Panc1 (cell line): ENCODE measurements at regions not wholly inside any gene's neighbourhood (a gene's known extent, or its start where the extent isn't known, plus 50 kb on each side); places are given as distances from the start of the nearest gene placed in this dataset.

Experiments used
- ATAC-seq: fragments of 200-7000 bp; cut with Tn5 transposase; 2 replicates; pipeline ENCODE4 v1.9.1; 2020; ENCODE audit warnings: mild to moderate bottlenecking, moderate library complexity
- BruUV-seq: library from RNA; stranded (reverse); fragments of 400-500 nt; replicated peaks from 2 replicates; lab custom pipeline; 2021; lab: Mats Ljungman, UMichigan
- CTCF ChIA-PET: fragments of 300-600 bp; sonication (Branson Sonifier 250); formaldehyde crosslinking; loops from one replicate; lab custom pipeline; 2022; ENCODE audit warnings: antibody characterized with exemption; lab: Charles Lee
- POLR2A ChIA-PET: fragments of 300-600 bp; sonication (Branson Sonifier 250); formaldehyde crosslinking; loops from one replicate; lab custom pipeline; 2022; ENCODE audit warnings: antibody characterized with exemption; lab: Charles Lee
- DNase-seq: peaks from one replicate; pipeline ENCODE4 v3.0.0-alpha.2; 2010; ENCODE audit warnings: low read depth, low spot score
- H3K27ac ChIP-seq: 2 replicates; pipeline ENCODE4 v1.5.1; 2011; ENCODE audit warnings: mild to moderate bottlenecking, low read length, inconsistent platforms
- H3K27me3 ChIP-seq: fragments of 200-500 bp; sonication (Bioruptor generic); 2 replicates; pipeline ENCODE4 v1.6.0; 2014; ENCODE audit warnings: low read length, inconsistent platforms; ENCODE audit not compliant: control insufficient read depth, insufficient read depth
- H3K36me3 ChIP-seq: fragments of 200-500 bp; sonication (Bioruptor generic); 2 replicates; pipeline ENCODE4 v1.5.1; 2014; ENCODE audit warnings: inconsistent platforms, mild to moderate bottlenecking, low read length, moderate library complexity; ENCODE audit not compliant: control insufficient read depth, insufficient read depth
- H3K4me1 ChIP-seq: 2 replicates; pipeline ENCODE4 v1.5.1; 2011; ENCODE audit warnings: inconsistent platforms, mild to moderate bottlenecking, low read length, moderate library complexity; ENCODE audit not compliant: control insufficient read depth, insufficient read depth
- H3K4me3 ChIP-seq, 2 experiments: 2 replicates each; pipeline ENCODE4 v1.5.1; 2011 to 2012; ENCODE audit warnings: low read depth in 2 of 2, low read length in 2 of 2, mild to moderate bottlenecking in 2 of 2, inconsistent platforms in 1 of 2, moderate library complexity in 1 of 2
- H3K9me3 ChIP-seq: fragments of 200-500 bp; sonication (Bioruptor generic); 2 replicates; pipeline ENCODE4 v1.5.1; 2014; ENCODE audit warnings: low read depth, mild to moderate bottlenecking, inconsistent platforms, low read length, moderate library complexity; ENCODE audit not compliant: control insufficient read depth, insufficient read depth
- POLR2AphosphoS5 ChIP-seq: IDR thresholded peaks from 2 replicates; pipeline ENCODE4 v1.6.1; 2012; ENCODE audit warnings: mild to moderate bottlenecking, low read depth, low read length, moderate library complexity
- REST ChIP-seq, 2 experiments: IDR thresholded peaks; 2 replicates each; pipeline ENCODE4 v1.6.1; 2011 to 2012; ENCODE audit warnings: low read depth in 2 of 2, control low read depth in 1 of 2, low read length in 1 of 2, mild to moderate bottlenecking in 1 of 2, moderate library complexity in 1 of 2; ENCODE audit not compliant: insufficient read depth in 1 of 2
- SIN3A ChIP-seq: IDR thresholded peaks from 2 replicates; pipeline ENCODE4 v1.6.1; 2012; ENCODE audit warnings: low read depth, mild to moderate bottlenecking, low read length, moderate library complexity, borderline replicate concordance; ENCODE audit not compliant: insufficient read depth
- TCF7L2 ChIP-seq: IDR thresholded peaks from 2 replicates; pipeline ENCODE4 v1.6.1; 2011; ENCODE audit warnings: mild to moderate bottlenecking, low read depth, low read length, inconsistent platforms
- in situ Hi-C: cut with HindIII; loops from 2 replicates; pipeline ENCODE4 v1.10.0; 2016; ENCODE audit warnings: low sequenced_read_pairs, low pct_unique_long_range_greater_than_20kb
- intact Hi-C: fragments of 100-400 bp; cut with micrococcal nuclease; formaldehyde crosslinking; loops from one replicate; pipeline ENCODE4 v1.10.0; 2022; ENCODE audit not compliant: unreplicated experiment
- TF ChIP-seq, protein P1 (sequence below): fragments of 450-650 bp; IDR thresholded peaks from 2 replicates; pipeline ENCODE4 v1.5.1; 2017; ENCODE audit warnings: mild to moderate bottlenecking

DNA sequence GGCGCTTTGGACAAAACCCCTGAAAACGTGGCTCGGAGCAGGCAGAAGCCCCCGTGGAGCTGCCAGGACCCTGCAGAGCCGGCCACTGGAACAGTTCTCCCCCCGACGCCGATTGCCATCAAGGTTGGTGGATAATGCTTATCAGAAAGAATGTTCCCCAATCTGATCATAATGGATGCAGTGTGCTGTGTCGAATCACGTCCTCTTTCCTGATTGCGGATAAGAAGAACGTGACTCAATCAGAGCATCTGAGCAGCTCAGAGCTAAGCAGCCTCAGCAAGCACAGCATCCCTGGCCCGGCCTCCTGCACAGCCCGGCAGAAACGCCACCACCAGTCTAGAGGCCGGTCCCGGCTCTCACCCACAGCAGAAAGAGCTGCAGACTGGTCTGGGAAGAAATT, 488.0 kb downstream of the EIPR1 start:
- Histone ChIP-seq H3K36me3 (no peaks in the 10 kb centered on the region), H3K9me3 (no peaks in the 10 kb centered on the region), H3K4me1 (no peaks in the 10 kb centered on the region), H3K27ac (no peak overlapping the region), H3K27me3 (peaks cover 6% of the 10 kb centered on the region; the same call in 1 of the 2 replicates), H3K4me3 (no peak overlapping the region)
- no peak for ATAC-seq
- ChIA-PET CTCF (interaction anchor here (0.7 kb wide), 1 partner anchor 988 kb away, joined by 4 read pairs; no protein-coding TSS in a partner anchor), POLR2A (no interaction called here)
- in situ Hi-C loops (no loop called here), intact Hi-C loops (no loop called here)
- no TSS peak for BruUV-seq
- TF ChIP-seq TCF7L2 (no peak), SIN3A (no peak), POLR2AphosphoS5 (no peak), REST (IDR thresholded peaks at IDR 0.05; ENCODE audit: insufficient read depth in 1 of 2, low read depth in 2 of 2, low read length in 1 of 2) (no peak)
- TF ChIP-seq, protein P1, sequence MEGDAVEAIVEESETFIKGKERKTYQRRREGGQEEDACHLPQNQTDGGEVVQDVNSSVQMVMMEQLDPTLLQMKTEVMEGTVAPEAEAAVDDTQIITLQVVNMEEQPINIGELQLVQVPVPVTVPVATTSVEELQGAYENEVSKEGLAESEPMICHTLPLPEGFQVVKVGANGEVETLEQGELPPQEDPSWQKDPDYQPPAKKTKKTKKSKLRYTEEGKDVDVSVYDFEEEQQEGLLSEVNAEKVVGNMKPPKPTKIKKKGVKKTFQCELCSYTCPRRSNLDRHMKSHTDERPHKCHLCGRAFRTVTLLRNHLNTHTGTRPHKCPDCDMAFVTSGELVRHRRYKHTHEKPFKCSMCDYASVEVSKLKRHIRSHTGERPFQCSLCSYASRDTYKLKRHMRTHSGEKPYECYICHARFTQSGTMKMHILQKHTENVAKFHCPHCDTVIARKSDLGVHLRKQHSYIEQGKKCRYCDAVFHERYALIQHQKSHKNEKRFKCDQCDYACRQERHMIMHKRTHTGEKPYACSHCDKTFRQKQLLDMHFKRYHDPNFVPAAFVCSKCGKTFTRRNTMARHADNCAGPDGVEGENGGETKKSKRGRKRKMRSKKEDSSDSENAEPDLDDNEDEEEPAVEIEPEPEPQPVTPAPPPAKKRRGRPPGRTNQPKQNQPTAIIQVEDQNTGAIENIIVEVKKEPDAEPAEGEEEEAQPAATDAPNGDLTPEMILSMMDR, result no peak
- DNase-seq, result no peak

GRCh38 chr2:2889141-2889540, 488.5 kb downstream of the EIPR1 start:
- DNase-seq (no peak), ATAC-seq (no peak)
- TF ChIP-seq SIN3A, result no peak
- TF ChIP-seq, protein P1, result no peak
- TF ChIP-seq POLR2AphosphoS5, result no peak
- TF ChIP-seq TCF7L2, result no peak
- no peak for TF ChIP-seq REST (IDR thresholded peaks at IDR 0.05; ENCODE audit: insufficient read depth in 1 of 2, low read depth in 2 of 2, low read length in 1 of 2)
- BruUV-seq, result no TSS peak
- Histone ChIP-seq H3K4me3 (no peak overlapping the region), H3K4me1 (no peaks in the 10 kb centered on the region), H3K36me3 (no peaks in the 10 kb centered on the region), H3K27me3 (peaks cover 6% of the 10 kb centered on the region; the same call in 1 of the 2 replicates), H3K27ac (no peak overlapping the region), H3K9me3 (no peaks in the 10 kb centered on the region)
- ChIA-PET CTCF (interaction anchor here (0.7 kb wide), 1 partner anchor 989 kb away, joined by 4 read pairs; no protein-coding TSS in a partner anchor), POLR2A (no interaction called here)
- intact Hi-C loops, result no loop called here
- in situ Hi-C loops, result no loop called here
